GM12878 (cell line): ENCODE measurements at regions not wholly inside any gene's neighbourhood (a gene's known extent, or its start where the extent isn't known, plus 50 kb on each side); places are given as distances from the start of the nearest gene placed in this dataset.

Experiments used
- ATAC-seq: fragments of 200-7000 bp; cut with Tn5 transposase; 3 replicates; pipeline ENCODE4 v1.9.1; 2020; ENCODE audit warnings: mild to moderate bottlenecking, moderate library complexity
- BruUV-seq: library from RNA; stranded (reverse); fragments of 400-500 nt; replicated peaks from 2 replicates; lab custom pipeline; 2021; lab: Mats Ljungman, UMichigan
- CTCF ChIA-PET: fragments of 300-600 bp; sonication (Branson Sonifier 250); formaldehyde crosslinking; extraction: SDS; loops from one replicate; lab custom pipeline; 2021; ENCODE audit warnings: inconsistent platforms; lab: Yijun Ruan, JAX
- POLR2A ChIA-PET: fragments of 350-600 bp; formaldehyde crosslinking; extraction: SDS; loops from one replicate; lab custom pipeline; 2021; ENCODE audit warnings: inconsistent platforms; lab: Charles Lee
- RAD21 ChIA-PET: fragments of 300-600 bp; sonication (Branson Sonifier 250); formaldehyde crosslinking; loops from one replicate; lab custom pipeline; 2023; ENCODE audit warnings: antibody characterized with exemption; ENCODE audit not compliant: unreplicated experiment; lab: Charles Lee
- SMC1A ChIA-PET: fragments of 300-600 bp; sonication (Branson Sonifier 250); formaldehyde crosslinking; loops from one replicate; lab custom pipeline; 2023; ENCODE audit not compliant: unreplicated experiment, uncharacterized antibody; lab: Charles Lee
- DNase-seq: peaks from one replicate; pipeline ENCODE4 v3.0.0-alpha.2; 2011; ENCODE audit warnings: low read depth, low spot score
- FAIRE-seq: peaks from 3 replicates; lab custom pipeline; 2011; peaks lifted over from hg19 to GRCh38; lab: Jason Lieb, UNC
- H2AFZ ChIP-seq: 2 replicates; pipeline ENCODE4 v1.6.0; 2011; ENCODE audit warnings: low read depth, low read length, control low read depth; ENCODE audit not compliant: control insufficient read depth
- H3K27ac ChIP-seq: 2 replicates; pipeline ENCODE4 v1.5.1; 2011; ENCODE audit warnings: control low read depth; ENCODE audit not compliant: control insufficient read depth, insufficient read depth
- H3K27me3 ChIP-seq, 2 experiments: replicated peaks in 1 of 2; 2 replicates each; pipeline versions ENCODE4 v1.6.0 to v1.6.1; 2011; ENCODE audit warnings: low read length in 1 of 2; ENCODE audit not compliant: control insufficient read depth in 2 of 2, insufficient read depth in 2 of 2
- H3K36me3 ChIP-seq, 2 experiments: 2 replicates each; pipeline ENCODE4 v1.5.1; 2011; ENCODE audit warnings: low read length in 1 of 2; ENCODE audit not compliant: control insufficient read depth in 2 of 2, insufficient read depth in 2 of 2
- H3K4me1 ChIP-seq: 2 replicates; pipeline ENCODE4 v1.6.1; 2011; ENCODE audit warnings: mild to moderate bottlenecking, low read length, moderate library complexity, mixed read lengths; ENCODE audit not compliant: control insufficient read depth, insufficient read depth
- H3K4me2 ChIP-seq: 2 replicates; pipeline ENCODE4 v1.6.0; 2011; ENCODE audit warnings: control low read depth; ENCODE audit not compliant: control insufficient read depth, insufficient read depth
- H3K4me3 ChIP-seq: fragments of 200-600 bp; sonication (generic); 2 replicates; pipeline ENCODE4 v1.5.1; 2016
- H3K79me2 ChIP-seq: 2 replicates; pipeline ENCODE4 v1.6.0; 2011; ENCODE audit warnings: low read length; ENCODE audit not compliant: control insufficient read depth, insufficient read depth
- H3K9ac ChIP-seq: 2 replicates; pipeline ENCODE4 v1.8.0; 2011; ENCODE audit warnings: low read length, control low read depth, mixed read lengths; ENCODE audit not compliant: control insufficient read depth, insufficient read depth
- H3K9me3 ChIP-seq: replicated peaks from 3 replicates; pipeline ENCODE4 v1.5.1; 2011; ENCODE audit warnings: mild to moderate bottlenecking, low read length; ENCODE audit not compliant: control insufficient read depth, insufficient read depth
- H4K20me1 ChIP-seq: 2 replicates; pipeline ENCODE4 v1.6.0; 2011; ENCODE audit not compliant: control insufficient read depth, insufficient read depth
- BMI1 ChIP-seq: fragments of 450-650 bp; IDR thresholded peaks from 2 replicates; pipeline ENCODE4 v1.6.1; 2016; ENCODE audit warnings: mild to moderate bottlenecking, moderate library complexity, borderline replicate concordance
- BRCA1 ChIP-seq: IDR thresholded peaks from 2 replicates; pipeline ENCODE4 v1.6.1; 2011; ENCODE audit warnings: low read depth, low read length, improper control_type of control experiment
- CEBPB ChIP-seq, 2 experiments: fragments of 150-350 bp in 1 of 2; IDR thresholded peaks; 2 replicates each; pipeline ENCODE4 v1.6.1; 2012 to 2014; ENCODE audit warnings: low read depth in 2 of 2, low read length in 2 of 2, borderline replicate concordance in 1 of 2, inconsistent platforms in 1 of 2
- EGR1 ChIP-seq, 2 experiments: IDR thresholded peaks; 1 replicate in 1 of 2; 2 replicates in 1 of 2; pipeline ENCODE4 v1.6.1; 2011 to 2012; ENCODE audit warnings: low read depth in 2 of 2, low read length in 2 of 2, borderline replicate concordance in 1 of 2, mild to moderate bottlenecking in 1 of 2, moderate library complexity in 1 of 2
- ESRRA ChIP-seq: IDR thresholded peaks from 2 replicates; pipeline ENCODE4 v1.6.1; 2012; ENCODE audit warnings: mild to moderate bottlenecking, low read length, improper control_type of control experiment
- GABPA ChIP-seq: IDR thresholded peaks from 2 replicates; pipeline ENCODE4 v1.6.1; 2014; ENCODE audit warnings: antibody characterized with exemption, low read depth, mild to moderate bottlenecking, inconsistent platforms
- HDAC2 ChIP-seq: fragments of 200-600 bp; sonication (generic); IDR thresholded peaks from 2 replicates; pipeline ENCODE4 v1.6.1; 2017
- HDGF ChIP-seq: fragments of 450-650 bp; IDR thresholded peaks from 2 replicates; pipeline ENCODE4 v1.6.1; 2016; ENCODE audit warnings: antibody characterized with exemption
- IKZF1 ChIP-seq: fragments of 450-650 bp; conservative IDR thresholded peaks from 2 replicates; pipeline ENCODE4 v1.6.1; 2017; ENCODE audit warnings: antibody characterized with exemption, mild to moderate bottlenecking
- NFIC ChIP-seq: IDR thresholded peaks from 2 replicates; pipeline ENCODE4 v1.6.1; 2012; ENCODE audit warnings: low read depth, mild to moderate bottlenecking, inconsistent platforms, low read length, moderate library complexity
- NFYB ChIP-seq: IDR thresholded peaks from 2 replicates; pipeline ENCODE4 v1.6.1; 2011; ENCODE audit warnings: low read depth, mild to moderate bottlenecking, low read length, improper control_type of control experiment, moderate library complexity; ENCODE audit not compliant: insufficient read depth
- RAD21 ChIP-seq: IDR thresholded peaks from 2 replicates; pipeline ENCODE4 v1.6.1; 2011; ENCODE audit warnings: mild to moderate bottlenecking, low read depth, low read length, moderate library complexity; ENCODE audit not compliant: insufficient read depth
- RFX5 ChIP-seq: IDR thresholded peaks from 2 replicates; pipeline ENCODE4 v1.6.1; 2011; ENCODE audit warnings: low read depth, low read length, improper control_type of control experiment
- RUNX3 ChIP-seq: IDR thresholded peaks from 2 replicates; pipeline ENCODE4 v1.6.1; 2012; ENCODE audit warnings: low read length, inconsistent platforms
- SMAD5 ChIP-seq: IDR thresholded peaks from 2 replicates; pipeline ENCODE4 v1.6.1; 2016; ENCODE audit warnings: antibody characterized with exemption, low read depth
- SMC3 ChIP-seq: IDR thresholded peaks from 2 replicates; pipeline ENCODE4 v1.6.1; 2011; ENCODE audit warnings: low read length, improper control_type of control experiment, borderline replicate concordance
- SPI1 ChIP-seq: IDR thresholded peaks from 2 replicates; pipeline ENCODE4 v1.6.1; 2011; ENCODE audit warnings: low read depth, mild to moderate bottlenecking, low read length, moderate library complexity, borderline replicate concordance; ENCODE audit not compliant: insufficient read depth
- SREBF1 ChIP-seq: IDR thresholded peaks from 2 replicates; pipeline ENCODE4 v1.6.1; 2012; ENCODE audit warnings: mild to moderate bottlenecking, low read length
- TARDBP ChIP-seq: IDR thresholded peaks from 2 replicates; pipeline ENCODE4 v1.6.1; 2016; ENCODE audit warnings: borderline replicate concordance
- TCF12 ChIP-seq: IDR thresholded peaks from 2 replicates; pipeline ENCODE4 v1.6.1; 2011; ENCODE audit warnings: low read depth, mild to moderate bottlenecking, low read length
- ZNF274 ChIP-seq: IDR thresholded peaks from one replicate; pipeline ENCODE4 v1.8.0; 2011; ENCODE audit not compliant: insufficient read length, insufficient read depth
- WGBS: methylation state at CpG from one replicate; pipeline ENCODE4 v1.1.6; 2016; ENCODE audit warnings: low lambda C conversion rate; ENCODE audit not compliant: insufficient replicate concordance, insufficient coverage; ENCODE audit errors: missing lambda C conversion rate; 5-methylcytosine and 5-hydroxymethylcytosine counted together
- in situ Hi-C: fragments of 300-500 bp; cut with MboI; formaldehyde crosslinking; loops from 9 replicates; pipeline ENCODE4 v1.14.3; 2018; ENCODE audit warnings: mixed read lengths
- intact Hi-C: fragments of 100-400 bp; cut with micrococcal nuclease; formaldehyde crosslinking; loops from one replicate; pipeline ENCODE4 v1.14.2; 2022; ENCODE audit not compliant: unreplicated experiment

DNA sequence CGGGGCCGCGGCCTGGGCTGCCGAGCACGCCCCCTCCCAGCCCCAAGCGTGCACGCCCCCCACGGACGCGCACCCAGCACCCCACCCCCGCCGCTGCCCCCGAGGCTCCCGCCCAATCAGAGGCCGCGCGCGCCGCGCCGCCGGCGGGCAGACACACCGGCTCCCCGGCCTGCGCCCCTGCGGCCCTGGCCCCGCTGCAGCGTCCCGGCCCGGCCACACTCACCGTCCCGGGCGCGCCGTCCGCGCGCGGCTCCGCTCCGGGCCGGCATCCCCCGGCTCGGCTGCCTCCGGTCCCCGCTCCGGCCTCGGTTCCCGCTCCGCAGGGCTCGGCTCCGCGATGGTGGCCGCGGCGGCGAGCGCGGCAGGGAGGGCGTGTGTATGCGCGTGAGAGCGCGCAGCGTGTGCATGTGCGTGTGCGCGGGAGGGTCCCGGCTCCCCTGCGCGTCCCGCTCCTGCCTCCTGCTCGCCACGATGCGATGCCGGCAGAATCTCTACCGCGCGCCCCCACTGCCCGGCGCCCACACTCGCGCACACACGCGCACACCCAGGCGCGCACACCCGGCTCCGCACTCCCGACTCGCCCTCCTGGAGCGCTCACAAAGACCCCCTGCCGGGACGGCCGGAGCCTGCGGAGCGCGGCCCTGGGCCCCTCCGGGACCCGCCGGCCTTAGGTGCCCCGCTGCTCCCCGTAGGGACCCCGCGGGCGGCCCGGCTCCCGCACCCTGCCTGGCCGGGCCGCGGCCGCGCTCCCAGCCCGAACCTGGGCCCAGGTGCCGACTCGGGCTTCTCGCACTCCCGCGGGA is 186.5 kb upstream of the LINGO1 start (continued):
- TF ChIP-seq RUNX3 (no peak), IKZF1 (no peak)
- TF ChIP-seq, all 136 proteins: peak for 0

DNA sequence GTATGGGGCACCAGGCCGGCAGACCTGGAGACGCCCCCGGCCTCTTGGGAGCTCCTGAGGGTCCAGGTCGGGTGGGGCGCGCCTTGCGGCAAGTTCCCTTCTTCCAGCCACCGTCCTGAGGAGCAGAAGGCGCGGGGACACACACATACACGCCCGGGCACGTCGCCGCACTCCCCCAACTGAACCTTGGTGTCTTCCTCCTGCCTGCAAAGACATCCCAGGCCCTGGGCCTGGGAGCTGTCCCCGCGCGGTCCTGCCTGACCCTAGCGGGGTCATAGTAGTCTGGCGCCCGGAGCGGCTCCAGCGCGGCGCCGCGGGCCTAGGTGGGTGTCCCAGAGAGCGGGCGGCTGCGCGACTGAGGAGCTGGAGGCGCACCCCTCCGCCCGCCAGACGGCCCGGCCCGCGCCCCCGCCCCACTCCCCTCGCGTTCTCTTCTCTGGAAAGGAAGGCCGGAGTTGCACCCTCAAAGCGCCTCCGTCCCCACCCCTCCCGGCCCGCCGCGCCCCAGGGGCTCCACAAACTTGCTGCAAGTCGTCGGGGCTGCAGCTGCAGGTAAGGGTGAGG is 185.9 kb upstream of the LINGO1 start:
- FAIRE-seq (no peak), ATAC-seq (no peak), DNase-seq (no peak)
- no peak overlapping the region for H2AFZ ChIP-seq
- H3K36me3 ChIP-seq: no peaks in the 10 kb centered on the region
- ChIA-PET SMC1A (no interaction called here), RAD21 (no interaction called here), POLR2A (no interaction called here), CTCF (no interaction called here)
- H4K20me1 ChIP-seq: peaks cover 3% of the 10 kb centered on the region
- no peak overlapping the region for H3K27ac ChIP-seq
- H3K27me3 ChIP-seq: peaks cover 13 to 14% of the 10 kb centered on the region in 2 experiments
- H3K4me2 ChIP-seq: no peak overlapping the region
- 47% methylated on average over 19 of the region's 50 CpGs for WGBS
- no peak overlapping the region for H3K9ac ChIP-seq
- no peaks in the 10 kb centered on the region for H3K79me2 ChIP-seq
- in situ Hi-C loops: loop anchor here (25.0 kb wide), 1 partner anchor 181 kb away; the partner anchor contains the start of gene LINGO1
- no peaks in the 10 kb centered on the region for H3K4me1 ChIP-seq
- no peaks in the 10 kb centered on the region for H3K9me3 ChIP-seq
- intact Hi-C loops: no loop called here
- no TSS peak for BruUV-seq
- TF ChIP-seq SPI1 (no peak), RFX5 (no peak), NFYB (no peak), ESRRA (no peak), TARDBP (no peak), BMI1 (no peak), RAD21 (no peak), SREBF1 (no peak), ZNF274 (no peak), HDGF (no peak), BRCA1 (no peak), TCF12 (no peak), GABPA (no peak), EGR1 (IDR thresholded peaks at IDR 0.05; ENCODE audit: borderline replicate concordance in 1 of 2, low read depth in 2 of 2, low read length in 2 of 2) (no peak), SMAD5 (no peak), HDAC2 (no peak), NFIC (no peak), SMC3 (no peak), CEBPB (IDR thresholded peaks at IDR 0.05; ENCODE audit: borderline replicate concordance in 1 of 2, low read depth in 2 of 2, low read length in 2 of 2) (no peak)
- no peak overlapping the region for H3K4me3 ChIP-seq
